DOHH2 (cell line): ENCODE measurements at regions not wholly inside any gene's neighbourhood (a gene's known extent, or its start where the extent isn't known, plus 50 kb on each side); places are given as distances from the start of the nearest gene placed in this dataset.

ENCODE experiments used
- EZH2phosphoT487 ChIP-seq: fragments of 200-600 bp; sonication (generic); IDR thresholded peaks from 2 replicates; pipeline ENCODE4 v1.6.1; 2017; ENCODE audit warnings: borderline replicate concordance, mild to moderate bottlenecking, antibody characterized with exemption, low read length, moderate library complexity, mixed read lengths
- TF ChIP-seq, protein P1 (sequence below): fragments of 200-600 bp; sonication (generic); IDR thresholded peaks from one replicate; pipeline ENCODE4 v1.5.1; 2014; ENCODE audit warnings: antibody characterized with exemption, mild to moderate bottlenecking, low read depth, low read length; ENCODE audit not compliant: poor library complexity, severe bottlenecking

DNA sequence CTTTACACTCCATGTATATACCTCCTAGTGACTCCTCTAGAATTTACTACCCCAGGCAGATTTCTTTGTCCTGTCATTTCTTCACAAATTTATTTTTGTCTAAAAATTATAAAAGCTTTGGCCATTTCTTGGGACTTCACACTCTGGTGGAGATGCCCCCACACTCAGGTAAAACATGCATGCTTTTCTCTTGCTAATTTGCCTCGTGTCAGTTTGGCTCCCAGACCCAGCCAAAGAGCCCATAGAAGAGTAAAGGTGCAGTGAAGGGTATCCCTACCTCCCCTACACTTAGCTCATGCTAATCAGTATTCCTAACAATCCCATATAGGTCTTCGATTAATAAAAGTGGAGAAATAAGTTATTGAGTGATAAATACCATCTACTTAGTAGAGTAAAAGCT is 256.5 kb upstream of the KRR1 start:
- no peak for TF ChIP-seq EZH2phosphoT487
- TF ChIP-seq, protein P1, sequence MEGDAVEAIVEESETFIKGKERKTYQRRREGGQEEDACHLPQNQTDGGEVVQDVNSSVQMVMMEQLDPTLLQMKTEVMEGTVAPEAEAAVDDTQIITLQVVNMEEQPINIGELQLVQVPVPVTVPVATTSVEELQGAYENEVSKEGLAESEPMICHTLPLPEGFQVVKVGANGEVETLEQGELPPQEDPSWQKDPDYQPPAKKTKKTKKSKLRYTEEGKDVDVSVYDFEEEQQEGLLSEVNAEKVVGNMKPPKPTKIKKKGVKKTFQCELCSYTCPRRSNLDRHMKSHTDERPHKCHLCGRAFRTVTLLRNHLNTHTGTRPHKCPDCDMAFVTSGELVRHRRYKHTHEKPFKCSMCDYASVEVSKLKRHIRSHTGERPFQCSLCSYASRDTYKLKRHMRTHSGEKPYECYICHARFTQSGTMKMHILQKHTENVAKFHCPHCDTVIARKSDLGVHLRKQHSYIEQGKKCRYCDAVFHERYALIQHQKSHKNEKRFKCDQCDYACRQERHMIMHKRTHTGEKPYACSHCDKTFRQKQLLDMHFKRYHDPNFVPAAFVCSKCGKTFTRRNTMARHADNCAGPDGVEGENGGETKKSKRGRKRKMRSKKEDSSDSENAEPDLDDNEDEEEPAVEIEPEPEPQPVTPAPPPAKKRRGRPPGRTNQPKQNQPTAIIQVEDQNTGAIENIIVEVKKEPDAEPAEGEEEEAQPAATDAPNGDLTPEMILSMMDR: no peak
